ENCODE measurements at regions not wholly inside any gene's neighbourhood (a gene's known extent, or its start where the extent isn't known, plus 50 kb on each side); places are given as distances from the start of the nearest gene placed in this dataset.

DNA sequence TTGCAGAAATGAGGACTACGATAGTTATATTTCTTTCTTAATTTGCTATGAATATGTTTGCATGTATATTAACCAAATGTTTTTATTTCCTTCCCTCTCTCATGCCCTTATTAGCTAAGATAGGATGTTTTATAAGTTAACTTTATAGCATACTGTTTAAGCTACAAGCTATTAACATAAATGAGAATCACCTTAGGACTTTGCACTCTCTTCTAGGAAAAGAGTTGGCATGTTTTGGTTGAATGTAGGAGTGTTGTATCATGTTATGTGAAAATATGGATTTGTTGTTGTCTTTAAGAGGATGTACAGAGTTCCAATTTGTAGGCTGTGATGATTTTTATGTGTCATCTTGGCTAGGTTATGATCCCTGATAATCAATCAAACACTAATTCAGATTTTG, 467.4 kb upstream of the SETBP1 start:
- H3K36me3 ChIP-seq (ENCODE audit: low read depth, missing control alignments) = no peaks in the 10 kb centered on the region
- H3K4me1 ChIP-seq = no peaks in the 10 kb centered on the region
- H3K9me3 ChIP-seq = no peaks in the 10 kb centered on the region
- DNase-seq = no peak
- no peak overlapping the region for H3K4me3 ChIP-seq
- WGBS, 2 donors = 74 to 75% methylated on average over 1 of the region's 1 CpG
- no peak overlapping the region for H3K27ac ChIP-seq
- H3K27me3 ChIP-seq = no peaks in the 10 kb centered on the region
- TF ChIP-seq CTCF (IDR thresholded peaks at IDR 0.05) (no peak), POLR2A (IDR thresholded peaks at IDR 0.05) (no peak)
- intact Hi-C loops (cut with DNase I; ENCODE audit: low total_unique reads) = no loop called here

DNA sequence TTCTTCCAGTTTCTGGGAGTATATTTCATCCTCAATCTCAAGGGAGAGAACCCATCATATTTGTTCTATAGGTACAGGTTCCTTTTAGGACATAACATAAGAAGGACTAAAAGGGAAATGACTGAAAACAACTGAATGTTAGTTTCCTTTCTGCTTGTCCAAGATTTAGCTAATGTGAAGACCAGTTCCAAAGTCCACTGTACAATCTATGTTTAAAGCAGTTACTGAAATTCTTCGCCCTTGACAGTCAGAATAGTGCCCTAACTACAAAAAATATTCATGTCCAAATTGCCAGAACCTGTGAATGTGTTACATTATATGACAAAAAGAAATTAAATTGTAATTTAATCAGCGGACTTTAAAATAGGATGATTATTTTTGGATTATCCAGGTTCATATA, 466.3 kb upstream of the SETBP1 start:
- H3K9me3 ChIP-seq = no peaks in the 10 kb centered on the region
- H3K27ac ChIP-seq = no peak overlapping the region
- no peak overlapping the region for H3K4me3 ChIP-seq
- 89 to 93% methylated on average over 2 of the region's 2 CpGs for WGBS, 2 donors
- no peak for TF ChIP-seq POLR2A (IDR thresholded peaks at IDR 0.05)
- TF ChIP-seq CTCF (IDR thresholded peaks at IDR 0.05) = no peak
- DNase-seq = no peak
- no peaks in the 10 kb centered on the region for H3K4me1 ChIP-seq
- H3K27me3 ChIP-seq = no peaks in the 10 kb centered on the region
- intact Hi-C loops (cut with DNase I; ENCODE audit: low total_unique reads) = no loop called here
- no peaks in the 10 kb centered on the region for H3K36me3 ChIP-seq (ENCODE audit: low read depth, missing control alignments)

DNA sequence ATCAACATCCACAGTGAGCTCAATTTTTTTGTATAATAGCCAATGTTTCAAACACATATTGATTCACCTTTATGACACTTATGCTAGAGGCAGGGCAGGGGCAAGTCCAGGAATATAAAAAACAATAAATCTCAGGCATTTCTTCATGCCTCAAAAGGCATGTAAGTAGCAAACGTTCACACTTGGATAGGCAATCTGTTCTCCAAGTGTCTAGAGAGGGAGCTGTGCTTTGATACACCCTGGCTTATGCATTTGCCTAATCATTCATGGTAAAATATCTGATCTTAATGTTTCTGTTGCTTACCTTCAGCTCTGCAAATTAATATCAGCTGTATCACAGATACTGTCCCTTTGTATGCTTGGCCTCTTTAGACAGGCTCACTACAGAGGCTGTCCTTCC, 464.5 kb upstream of the SETBP1 start:
- WGBS, 2 donors = 69 to 89% methylated on average over 1 of the region's 1 CpG
- no peak for TF ChIP-seq CTCF (IDR thresholded peaks at IDR 0.05)
- DNase-seq = no peak
- H3K4me1 ChIP-seq = no peaks in the 10 kb centered on the region
- H3K27ac ChIP-seq = no peak overlapping the region
- no peaks in the 10 kb centered on the region for H3K36me3 ChIP-seq (ENCODE audit: low read depth, missing control alignments)
- H3K4me3 ChIP-seq = no peak overlapping the region
- intact Hi-C loops (cut with DNase I; ENCODE audit: low total_unique reads) = no loop called here
- H3K27me3 ChIP-seq = no peaks in the 10 kb centered on the region
- no peaks in the 10 kb centered on the region for H3K9me3 ChIP-seq

GRCh38 chr18:44227501-44227900, 453.2 kb upstream of the SETBP1 start:
- no peaks in the 10 kb centered on the region for H3K36me3 ChIP-seq (ENCODE audit: low read depth, missing control alignments)
- intact Hi-C loops (cut with DNase I; ENCODE audit: low total_unique reads) = no loop called here
- H3K4me1 ChIP-seq = no peaks in the 10 kb centered on the region
- DNase-seq = no peak
- no peaks in the 10 kb centered on the region for H3K27me3 ChIP-seq
- TF ChIP-seq CTCF (IDR thresholded peaks at IDR 0.05) = no peak
- TF ChIP-seq POLR2A (IDR thresholded peaks at IDR 0.05) = no peak
- H3K27ac ChIP-seq = no peak overlapping the region
- WGBS, 2 donors = 88 to 94% methylated on average over 2 of the region's 2 CpGs
- H3K4me3 ChIP-seq = no peak overlapping the region
- no peaks in the 10 kb centered on the region for H3K9me3 ChIP-seq

DNA sequence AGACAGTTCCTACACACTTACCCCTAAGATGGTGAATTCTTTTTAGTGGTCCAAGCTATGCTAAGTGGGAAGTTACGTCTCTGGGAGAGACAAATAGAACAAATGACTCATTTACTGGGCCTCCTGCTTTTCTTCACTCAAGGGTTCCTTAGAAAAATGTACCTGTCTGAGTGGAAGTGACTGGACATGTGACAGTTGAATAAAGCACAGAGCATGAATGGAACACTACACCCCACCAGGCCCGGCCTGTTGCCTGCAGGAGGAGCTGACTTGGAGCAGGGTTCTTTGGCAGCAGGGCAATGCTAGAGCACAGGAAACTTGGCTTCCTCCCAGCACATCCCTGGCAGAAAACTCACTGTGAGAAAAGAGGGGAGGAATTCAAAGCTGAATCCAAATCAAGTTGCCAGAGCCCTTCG, 451.0 kb upstream of the SETBP1 start:
- Histone ChIP-seq H3K9me3 (no peaks in the 10 kb centered on the region), H3K27ac (no peak overlapping the region), H3K36me3 (ENCODE audit: low read depth, missing control alignments) (no peaks in the 10 kb centered on the region), H3K4me1 (no peaks in the 10 kb centered on the region), H3K4me3 (no peak overlapping the region), H3K27me3 (no peaks in the 10 kb centered on the region)
- intact Hi-C loops (cut with DNase I; ENCODE audit: low total_unique reads) = no loop called here
- peak; percentile 77 for DNase-seq
- WGBS, 2 donors = 28 to 43% methylated on average over 3 of the region's 3 CpGs
- TF ChIP-seq POLR2A (IDR thresholded peaks at IDR 0.05) (no peak), CTCF (IDR thresholded peaks at IDR 0.05) (no peak)
